ENCODE measurements at regions not wholly inside any gene's neighbourhood (a gene's known extent, or its start where the extent isn't known, plus 50 kb on each side); places are given as distances from the start of the nearest gene placed in this dataset.

GRCh38 chr2:40606862-40607261, 155.0 kb upstream of the SLC8A1 start:
- no peak for TF ChIP-seq POLR2AphosphoS5 (IDR thresholded peaks at IDR 0.05)
- no peak for TF ChIP-seq POLR2A (IDR thresholded peaks at IDR 0.05)
